Common myeloid progenitor, CD34-positive (primary cell): ENCODE measurements at regions not wholly inside any gene's neighbourhood (a gene's known extent, or its start where the extent isn't known, plus 50 kb on each side); places are given as distances from the start of the nearest gene placed in this dataset.

Experiments used
- CTCF ChIA-PET: fragments of 350-600 bp; sonication (Branson Sonifier 250); formaldehyde crosslinking; loops from one replicate; lab custom pipeline; 2021; ENCODE audit warnings: antibody characterized with exemption; lab: Charles Lee
- POLR2A ChIA-PET: fragments of 350-600 bp; sonication (Branson Sonifier 250); formaldehyde crosslinking; loops from one replicate; lab custom pipeline; 2021; ENCODE audit warnings: antibody characterized with exemption; lab: Charles Lee
- DNase-seq, 3 donors: peaks; one replicate each; pipeline versions ENCODE4 v3.0.0 to v3.0.0-alpha.2; 2013
- H3K27ac ChIP-seq, 2 experiments: 1 replicate in 1 of 2; 2 replicates in 1 of 2; pipeline ENCODE4 v1.7.0; 2013; ENCODE audit warnings: inconsistent platforms in 2 of 2, low read length in 2 of 2, mild to moderate bottlenecking in 2 of 2, low read depth in 1 of 2, moderate library complexity in 1 of 2; ENCODE audit not compliant: severe bottlenecking in 2 of 2, insufficient read depth in 1 of 2, poor library complexity in 1 of 2
- H3K27me3 ChIP-seq, 5 experiments: replicated peaks in 2 of 5; 1 replicate in 3 of 5; 2 replicates in 2 of 5; pipeline versions ENCODE4 v1.6.1 to v1.7.0; 2013; ENCODE audit warnings: low read length in 4 of 5, mild to moderate bottlenecking in 2 of 5, moderate library complexity in 2 of 5, inconsistent platforms in 1 of 5; ENCODE audit not compliant: insufficient read depth in 5 of 5, control insufficient read depth in 4 of 5
- H3K36me3 ChIP-seq, 4 experiments: 1 replicate in 2 of 4; 2 replicates in 2 of 4; pipeline versions ENCODE4 v1.6.1 to v1.7.0; 2013; ENCODE audit warnings: low read length in 3 of 4, control low read depth in 1 of 4, mild to moderate bottlenecking in 1 of 4; ENCODE audit not compliant: control insufficient read depth in 4 of 4, insufficient read depth in 4 of 4
- H3K4me1 ChIP-seq, 4 experiments: 1 replicate in 3 of 4; 2 replicates in 1 of 4; pipeline versions ENCODE4 v1.6.1 to v1.7.1; 2013; ENCODE audit warnings: low read length in 3 of 4, mild to moderate bottlenecking in 3 of 4, control low read depth in 1 of 4, inconsistent platforms in 1 of 4, moderate library complexity in 1 of 4; ENCODE audit not compliant: control insufficient read depth in 4 of 4, insufficient read depth in 4 of 4; ENCODE audit errors: control extremely low read depth in 1 of 4
- H3K4me3 ChIP-seq, 7 experiments: 1 replicate in 4 of 7; 2 replicates in 3 of 7; pipeline versions ENCODE4 v1.5.1 to v1.7.0; 2013; ENCODE audit warnings: mild to moderate bottlenecking in 7 of 7, low read length in 6 of 7, moderate library complexity in 6 of 7, inconsistent platforms in 2 of 7, low read depth in 2 of 7, control low read depth in 1 of 7; ENCODE audit not compliant: insufficient read depth in 4 of 7, control insufficient read depth in 1 of 7; ENCODE audit errors: extremely low read depth in 1 of 7
- H3K9me3 ChIP-seq, 5 experiments: 1 replicate in 4 of 5; 2 replicates in 1 of 5; pipeline versions ENCODE4 v1.6.1 to v1.7.1; 2013; ENCODE audit warnings: low read length in 4 of 5, mild to moderate bottlenecking in 2 of 5, inconsistent platforms in 1 of 5, low read depth in 1 of 5, moderate library complexity in 1 of 5; ENCODE audit not compliant: control insufficient read depth in 4 of 5, insufficient read depth in 2 of 5; ENCODE audit errors: control extremely low read depth in 1 of 5
- WGBS: methylation state at CpG from one replicate; pipeline ENCODE4 v1.1.5; 2013; ENCODE audit not compliant: insufficient coverage; 5-methylcytosine and 5-hydroxymethylcytosine counted together

DNA sequence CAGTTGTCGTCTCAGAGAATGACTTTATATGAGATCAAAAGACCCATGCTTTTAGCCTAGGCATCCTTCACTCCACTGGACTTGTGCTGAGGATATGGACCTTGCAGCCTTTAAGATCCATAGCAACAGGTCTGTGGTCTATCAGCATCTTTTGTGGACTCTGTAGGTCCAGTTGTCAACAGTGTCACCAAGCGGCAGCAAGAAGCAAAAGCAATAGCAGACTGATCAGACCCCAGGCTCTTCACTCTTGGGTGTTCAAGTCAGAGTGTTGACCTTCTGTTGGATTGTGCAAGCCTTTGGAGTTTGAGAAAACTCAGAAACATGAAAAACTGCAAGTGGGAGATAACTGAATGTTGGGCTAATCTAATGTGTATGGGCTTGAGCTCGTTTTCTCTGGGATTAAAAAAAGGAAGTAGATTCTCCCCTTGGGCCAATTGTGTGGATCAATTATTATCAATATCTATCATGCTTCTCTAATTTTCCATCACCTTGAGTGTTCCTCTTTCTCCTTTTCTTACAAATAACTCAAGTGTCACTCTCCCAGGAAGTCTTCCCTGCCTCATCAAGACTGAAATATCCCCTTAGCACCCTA, 144.2 kb downstream of the LYPLAL1 start:
- ChIA-PET POLR2A (no interaction called here), CTCF (interaction anchor here (0.6 kb wide), 1 partner anchor 558 kb away, joined by 3 read pairs; no protein-coding TSS in a partner anchor)
- WGBS, result 80% methylated on average over 2 of the region's 3 CpGs
- Histone ChIP-seq H3K4me1 (no peaks in the 10 kb centered on the region), H3K9me3 (peaks cover 0 to 5% (median 1%) of the 10 kb centered on the region in 5 experiments), H3K27ac (no peak overlapping the region), H3K4me3 (no peak overlapping the region), H3K36me3 (no peaks in the 10 kb centered on the region), H3K27me3 (no peaks in the 10 kb centered on the region)
- DNase-seq, result peak in 1 of 3 donors; percentile 0

DNA sequence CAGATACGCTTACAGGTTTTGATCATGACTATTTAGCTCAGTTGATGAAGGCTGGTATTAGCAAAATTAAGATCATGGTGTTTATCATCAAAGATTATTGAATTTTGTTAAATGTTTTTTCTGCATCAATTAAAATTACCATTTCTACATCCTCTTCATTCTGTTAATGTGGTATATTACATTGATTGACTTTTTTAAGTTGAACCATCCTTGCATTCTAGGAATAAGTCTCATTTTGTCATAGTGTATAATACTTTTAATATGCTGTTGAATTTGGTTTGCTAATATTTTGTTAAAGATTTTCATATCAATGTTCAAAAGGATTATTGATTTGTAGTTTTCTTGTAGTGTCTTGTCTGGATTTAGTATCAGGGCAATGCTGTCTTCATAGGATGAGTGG, 142.4 kb downstream of the LYPLAL1 start:
- no peaks in the 10 kb centered on the region for H3K4me1 ChIP-seq
- H3K4me3 ChIP-seq, result no peak overlapping the region
- ChIA-PET POLR2A (interaction anchor here (0.8 kb wide), 1 partner anchor 1075 kb away, joined by 4 read pairs; no protein-coding TSS in a partner anchor), CTCF (no interaction called here)
- H3K36me3 ChIP-seq, result no peaks in the 10 kb centered on the region
- no peak overlapping the region for H3K27ac ChIP-seq
- no CpG with 5 or more reads among the region's 1 CpG for WGBS
- peaks cover 0 to 5% (median 1%) of the 10 kb centered on the region in 5 experiments for H3K9me3 ChIP-seq
- DNase-seq, result no peak
- no peaks in the 10 kb centered on the region for H3K27me3 ChIP-seq

DNA sequence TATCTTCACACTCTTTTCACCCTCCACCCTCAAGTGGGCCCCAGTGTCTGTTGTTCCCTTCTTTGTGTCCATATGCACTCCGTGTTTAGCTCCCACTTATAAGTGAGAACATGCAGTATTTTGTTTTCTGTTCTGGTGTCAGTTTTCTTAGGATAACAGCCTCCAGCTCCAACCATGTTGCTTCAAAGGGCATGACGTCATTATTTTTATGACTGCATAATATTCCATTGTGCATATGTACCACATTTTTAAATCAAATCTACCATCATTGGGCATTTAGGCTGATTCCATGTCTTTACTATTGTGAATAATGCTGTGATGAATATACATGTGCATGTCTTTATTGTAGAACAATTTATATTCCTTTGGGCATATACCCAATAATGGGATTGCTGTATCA, 140.3 kb downstream of the LYPLAL1 start:
- no peak overlapping the region for H3K4me3 ChIP-seq
- H3K27me3 ChIP-seq, result no peaks in the 10 kb centered on the region
- no peaks in the 10 kb centered on the region for H3K4me1 ChIP-seq
- ChIA-PET CTCF (no interaction called here), POLR2A (no interaction called here)
- WGBS, result no CpG with 5 or more reads among the region's 2 CpGs
- no peak overlapping the region for H3K27ac ChIP-seq
- DNase-seq, result no peak
- peaks cover 0 to 5% (median 1%) of the 10 kb centered on the region in 5 experiments for H3K9me3 ChIP-seq
- no peaks in the 10 kb centered on the region for H3K36me3 ChIP-seq

DNA sequence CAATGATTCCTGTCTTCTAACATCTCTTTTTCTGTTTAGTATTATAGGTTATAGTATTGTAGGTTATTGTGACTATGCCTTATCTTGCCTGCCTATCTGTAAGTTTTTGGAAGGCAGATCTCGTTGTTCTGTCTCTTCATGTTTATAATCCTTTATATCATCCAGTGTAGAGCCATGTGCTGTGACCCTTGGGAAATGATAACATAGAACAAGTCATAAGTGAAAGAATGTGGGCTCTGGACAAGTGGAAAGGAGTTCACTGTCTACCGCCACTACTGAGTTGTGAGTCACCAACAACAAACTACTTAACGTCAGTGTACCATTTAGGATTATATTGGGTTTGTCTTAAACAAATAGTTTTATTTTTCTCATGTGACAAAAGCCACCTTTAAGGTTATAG, 139.3 kb downstream of the LYPLAL1 start:
- ChIA-PET POLR2A (no interaction called here), CTCF (no interaction called here)
- DNase-seq, result no peak
- Histone ChIP-seq H3K9me3 (peaks cover 0 to 5% (median 2%) of the 10 kb centered on the region in 5 experiments), H3K27ac (no peak overlapping the region), H3K36me3 (no peaks in the 10 kb centered on the region), H3K4me3 (no peak overlapping the region), H3K27me3 (no peaks in the 10 kb centered on the region), H3K4me1 (no peaks in the 10 kb centered on the region)
- WGBS, result no CpG with 5 or more reads among the region's 3 CpGs

DNA sequence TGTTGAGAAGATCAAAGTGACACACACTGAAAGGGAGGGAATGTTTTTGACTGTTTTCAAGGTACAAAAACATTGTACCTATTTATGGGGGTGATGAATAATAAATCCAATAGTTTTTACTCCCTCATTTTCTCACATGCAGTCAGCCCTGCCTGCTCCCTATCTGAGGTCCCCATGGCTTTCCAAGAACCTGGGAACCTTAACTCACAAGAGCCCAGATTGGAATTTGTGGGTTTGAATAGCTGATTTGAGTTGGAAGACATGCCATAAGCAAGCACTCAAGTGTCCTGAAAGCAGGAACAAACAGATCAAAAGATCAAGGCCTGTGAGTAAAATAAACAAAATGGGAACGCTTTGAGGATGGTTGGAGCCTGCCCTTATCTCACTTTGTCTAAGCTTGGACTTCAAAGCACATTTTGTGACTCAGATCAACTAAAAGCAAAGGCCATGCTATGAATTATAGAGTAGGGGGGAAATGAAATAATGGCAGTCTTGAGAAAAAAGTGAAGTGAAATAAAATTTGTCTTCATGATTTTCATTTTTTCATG, 136.6 kb downstream of the LYPLAL1 start:
- no peaks in the 10 kb centered on the region for H3K27me3 ChIP-seq

DNA sequence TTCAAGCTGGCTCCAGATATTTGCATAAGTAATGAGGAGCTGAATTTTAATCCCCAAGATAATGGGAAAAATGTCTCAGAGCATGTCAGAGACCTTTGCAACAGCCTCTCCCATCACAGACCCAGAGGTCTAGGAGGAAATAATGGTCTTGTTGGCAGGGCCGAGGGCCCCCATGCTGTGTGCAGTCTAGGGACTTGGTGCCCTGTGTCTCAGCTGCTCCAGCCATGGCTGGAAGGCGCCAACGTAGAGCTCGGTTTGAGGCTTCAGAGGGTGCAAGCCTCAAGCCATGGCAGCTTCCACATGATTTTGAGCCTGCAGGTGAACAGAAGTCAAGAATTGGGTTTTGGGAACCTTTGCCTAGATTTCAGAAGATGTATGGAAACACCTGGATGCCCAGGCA, 134.7 kb downstream of the LYPLAL1 start:
- Histone ChIP-seq H3K27me3 (no peaks in the 10 kb centered on the region), H3K4me3 (no peak overlapping the region), H3K36me3 (no peaks in the 10 kb centered on the region), H3K27ac (no peak overlapping the region), H3K4me1 (no peaks in the 10 kb centered on the region), H3K9me3 (peaks cover 0 to 3% (median 2%) of the 10 kb centered on the region in 5 experiments)
- no peak for DNase-seq
- ChIA-PET POLR2A (no interaction called here), CTCF (no interaction called here)
- 100% methylated on average over 4 of the region's 4 CpGs for WGBS

More for the DNA sequence above, 136.6 kb downstream of the LYPLAL1 start:
- CTCF ChIA-PET, result no interaction called here
- Histone ChIP-seq H3K36me3 (no peaks in the 10 kb centered on the region), H3K27ac (no peak overlapping the region), H3K9me3 (peaks cover 0 to 3% (median 2%) of the 10 kb centered on the region in 5 experiments), H3K4me1 (no peaks in the 10 kb centered on the region), H3K4me3 (no peak overlapping the region)
- 50% methylated on average over 1 of the region's 1 CpG for WGBS
- POLR2A ChIA-PET, result no interaction called here
- DNase-seq, result no peak
